ENCODE measurements at regions not wholly inside any gene's neighbourhood (a gene's known extent, or its start where the extent isn't known, plus 50 kb on each side); places are given as distances from the start of the nearest gene placed in this dataset.
"Not testable (repeated sequence)": the region's sequence is repeated elsewhere in the genome, so short reads cannot be mapped to it uniquely, and the experiment has no call there.

GRCh38 chr1:61580417-61580816, 144.5 kb downstream of the TM2D1 start:
- no peak for DNase-seq (ENCODE audit: low spot score)

GRCh38 chr1:61579802-61580201, 145.1 kb downstream of the TM2D1 start:
- DNase-seq (ENCODE audit: low spot score): no peak

DNA sequence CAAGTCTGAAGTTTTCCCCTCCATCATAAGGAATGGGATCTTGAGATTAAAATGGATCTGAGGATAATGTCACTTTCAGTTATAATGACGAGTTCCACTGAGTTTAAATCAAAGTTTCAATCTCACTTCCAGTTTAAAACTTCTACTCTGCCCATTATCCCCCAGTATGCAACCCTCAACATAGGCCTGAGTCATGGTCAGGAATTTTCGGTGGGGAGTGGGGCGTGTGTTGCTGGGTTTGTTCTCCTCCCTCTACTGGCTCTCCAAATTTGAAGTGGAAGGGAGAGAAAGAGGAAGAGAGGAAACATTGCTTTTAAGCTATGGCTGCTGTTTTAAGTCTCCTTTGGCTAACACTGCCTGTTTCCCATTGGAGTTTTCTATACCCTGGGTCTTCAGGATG, 152.9 kb downstream of the TM2D1 start:
- DNase-seq (ENCODE audit: low spot score): no peak

DNA sequence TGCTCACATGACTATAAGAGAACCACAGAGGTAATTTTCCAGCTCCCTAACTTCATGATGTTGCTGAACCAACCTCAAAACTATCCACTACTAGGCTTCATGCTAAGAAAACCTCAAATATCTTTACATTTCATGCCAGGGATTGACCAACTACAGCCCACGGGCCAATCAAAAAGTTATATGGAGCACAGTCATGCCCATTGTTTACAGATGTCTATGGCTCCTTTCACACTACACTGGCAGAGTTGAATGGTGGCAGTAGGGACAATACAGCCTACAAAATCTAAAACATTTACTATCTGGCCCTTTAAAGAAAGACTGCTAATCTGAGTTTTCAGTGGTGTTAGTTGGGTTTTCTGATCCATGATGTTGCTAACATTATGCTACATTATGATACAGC, 154.8 kb downstream of the TM2D1 start:
- DNase-seq (ENCODE audit: low spot score): no peak

- no peak for DNase-seq (ENCODE audit: low spot score)
Observed at GRCh38 chr1:61569303-61569621, 155.7 kb downstream of the TM2D1 start.

DNA sequence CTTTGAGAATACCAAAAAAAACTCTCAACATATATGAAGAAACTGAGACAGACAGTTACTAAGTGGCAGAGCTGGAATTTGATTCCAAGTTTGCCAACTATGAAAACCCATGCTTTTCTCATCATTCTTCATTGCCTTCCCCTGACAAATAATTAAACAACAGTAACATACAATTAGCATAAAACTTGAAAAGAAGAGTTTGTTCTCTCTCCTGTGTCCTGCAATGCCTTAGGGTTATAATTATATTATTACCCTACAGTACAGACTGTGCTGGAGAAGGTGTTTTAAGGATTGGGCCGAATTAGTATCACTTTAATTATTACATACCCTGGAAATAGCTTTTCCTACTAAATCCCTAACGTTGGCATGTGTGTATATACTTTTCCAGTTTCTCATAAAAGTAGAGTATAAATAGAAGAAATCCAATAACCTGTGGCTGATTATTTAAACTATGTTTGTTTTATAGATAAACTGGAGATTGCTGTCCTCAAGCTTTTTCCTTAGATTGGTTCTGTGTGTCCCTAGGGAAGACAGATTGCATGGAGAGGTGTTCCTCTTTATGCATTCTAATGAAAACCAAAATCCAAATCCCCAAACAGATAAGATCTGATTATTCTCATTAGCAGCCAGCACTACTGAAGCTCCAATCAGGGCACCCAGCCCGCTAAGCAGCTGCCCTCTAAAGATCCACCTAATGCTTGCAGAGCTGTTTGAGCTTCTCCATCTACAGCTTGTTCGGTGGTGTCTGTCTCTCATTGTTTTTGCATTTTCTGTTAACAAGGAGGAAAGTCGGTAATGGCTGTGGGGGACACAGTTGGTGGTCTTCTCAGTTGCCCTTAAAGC, 156.3 kb downstream of the TM2D1 start:
- DNase-seq (ENCODE audit: low spot score): no peak

DNA sequence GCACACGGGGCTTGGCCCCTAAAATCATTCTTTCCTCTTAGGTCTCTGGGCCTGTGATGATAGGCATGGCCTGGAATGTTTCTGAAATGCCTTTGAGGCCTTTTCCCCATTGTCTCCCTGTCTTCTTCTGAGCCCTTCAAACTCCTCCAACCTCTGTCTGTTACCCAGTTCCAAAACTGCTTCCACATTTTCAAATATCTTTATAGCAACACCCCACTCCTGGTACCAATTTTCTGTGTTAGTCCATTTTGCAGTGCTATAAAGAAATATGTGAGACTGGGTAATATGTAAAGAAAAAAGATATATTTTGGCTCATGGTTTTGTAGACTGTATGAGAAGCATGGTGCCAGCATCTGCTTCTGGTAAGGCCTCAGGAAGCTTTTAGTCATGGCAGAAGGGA, 158.8 kb downstream of the TM2D1 start:
- no peak for DNase-seq (ENCODE audit: low spot score)

DNA sequence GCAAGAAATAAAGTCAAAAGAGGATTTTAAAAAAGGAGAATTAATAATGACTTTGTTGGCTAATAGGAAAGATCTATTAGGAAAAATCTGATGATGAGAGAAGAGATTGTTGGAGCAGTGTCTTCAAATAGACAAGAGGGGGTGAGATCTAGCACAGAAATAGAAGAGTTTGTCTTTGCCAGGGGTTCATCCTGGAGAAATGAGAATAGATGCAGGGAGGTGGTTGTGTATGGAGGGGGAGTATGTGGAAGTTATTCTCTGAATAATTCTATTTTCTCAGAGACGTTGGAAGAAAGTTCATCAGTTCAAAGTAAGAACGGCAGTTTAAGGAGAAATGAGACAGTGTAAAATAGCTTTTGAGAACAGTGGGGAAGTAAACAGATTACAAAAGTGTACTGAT, 161.3 kb downstream of the TM2D1 start:
- no peak for DNase-seq (ENCODE audit: low spot score)

GRCh38 chr1:61561666-61562065, 163.3 kb downstream of the TM2D1 start:
- DNase-seq (ENCODE audit: low spot score): no peak

DNA sequence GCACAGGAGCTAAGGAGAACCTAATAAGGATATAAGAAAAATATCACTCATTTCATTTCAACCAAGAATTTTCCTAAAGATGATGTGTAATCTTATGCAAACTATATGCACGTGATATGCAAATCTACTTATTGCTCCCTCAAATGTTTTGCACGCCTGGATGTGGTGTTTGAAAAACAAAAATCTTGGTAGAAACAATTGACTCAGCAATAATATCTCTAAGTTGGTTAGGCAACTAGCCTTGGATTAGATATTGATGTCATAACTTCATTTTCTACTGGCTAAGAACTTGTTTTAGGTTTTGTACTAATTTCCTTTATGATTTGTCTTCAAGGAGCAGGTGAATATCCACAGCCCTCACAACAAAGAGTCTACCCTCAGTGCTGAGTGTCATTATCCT, 164.6 kb downstream of the TM2D1 start:
- DNase-seq (ENCODE audit: low spot score): no peak

- no peak for DNase-seq (ENCODE audit: low spot score)
Observed at GRCh38 chr1:61556631-61557030, 168.3 kb downstream of the TM2D1 start.

DNA sequence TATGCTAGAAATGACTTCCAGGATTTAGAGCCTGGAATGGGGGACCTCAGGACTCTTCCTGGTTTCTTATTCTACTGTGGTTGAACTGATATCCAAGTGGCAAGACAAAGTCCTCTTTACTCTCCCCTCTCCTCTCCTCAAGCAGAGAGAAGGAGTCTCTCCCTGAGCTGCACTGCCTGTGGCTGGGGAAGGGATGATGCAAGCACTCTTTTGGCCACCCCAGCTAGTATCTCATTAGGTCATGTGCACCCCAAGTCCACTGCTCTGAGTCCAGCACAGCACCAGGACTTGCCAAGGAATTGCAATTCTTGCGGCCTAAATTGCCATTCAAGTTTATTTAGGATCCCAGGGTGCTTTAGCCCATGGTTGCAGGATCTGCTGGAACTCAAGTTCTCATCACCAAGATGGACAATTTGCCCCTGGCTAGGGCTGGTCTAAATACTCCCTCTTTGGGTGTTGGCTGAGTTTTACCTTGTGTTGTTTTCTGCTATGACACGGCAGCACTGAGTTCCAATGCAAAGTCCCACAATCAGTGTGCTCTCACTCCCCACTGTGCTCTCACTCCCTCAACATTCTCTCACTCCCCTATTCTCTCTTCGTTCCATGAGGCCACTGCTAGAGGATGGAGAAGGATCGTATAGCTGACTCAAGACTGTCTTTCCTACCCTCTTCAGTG, 172.2 kb downstream of the TM2D1 start:
- no peak for DNase-seq (ENCODE audit: low spot score)

DNA sequence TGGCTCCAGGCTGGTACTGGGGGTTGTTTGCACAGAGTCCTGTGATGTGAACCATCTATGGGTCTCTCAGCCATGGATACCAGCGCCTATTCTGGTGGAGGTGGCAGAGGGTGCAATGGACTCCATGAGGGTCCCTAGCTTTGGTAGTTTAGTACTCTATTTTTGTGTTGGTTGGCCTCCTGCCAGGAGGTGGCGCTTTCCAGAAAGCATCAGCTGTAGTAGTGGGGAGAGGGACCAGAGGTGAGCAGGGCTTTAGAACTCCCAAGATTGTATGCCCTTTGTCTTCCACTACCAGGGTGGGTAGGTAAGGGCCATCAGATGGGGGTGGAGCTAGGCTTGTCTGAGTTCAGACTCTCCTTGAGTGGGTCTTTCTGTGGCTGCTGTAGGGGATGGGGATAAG, 177.6 kb downstream of the TM2D1 start:
- not testable (repeated sequence) for DNase-seq (ENCODE audit: low spot score)

- DNase-seq (ENCODE audit: low spot score): not testable (repeated sequence)
Observed at GRCh38 chr1:61544870-61545269, 180.1 kb downstream of the TM2D1 start.

- DNase-seq (ENCODE audit: low spot score): not testable (repeated sequence)
Observed at GRCh38 chr1:61543498-61543897, 181.4 kb downstream of the TM2D1 start.

DNA sequence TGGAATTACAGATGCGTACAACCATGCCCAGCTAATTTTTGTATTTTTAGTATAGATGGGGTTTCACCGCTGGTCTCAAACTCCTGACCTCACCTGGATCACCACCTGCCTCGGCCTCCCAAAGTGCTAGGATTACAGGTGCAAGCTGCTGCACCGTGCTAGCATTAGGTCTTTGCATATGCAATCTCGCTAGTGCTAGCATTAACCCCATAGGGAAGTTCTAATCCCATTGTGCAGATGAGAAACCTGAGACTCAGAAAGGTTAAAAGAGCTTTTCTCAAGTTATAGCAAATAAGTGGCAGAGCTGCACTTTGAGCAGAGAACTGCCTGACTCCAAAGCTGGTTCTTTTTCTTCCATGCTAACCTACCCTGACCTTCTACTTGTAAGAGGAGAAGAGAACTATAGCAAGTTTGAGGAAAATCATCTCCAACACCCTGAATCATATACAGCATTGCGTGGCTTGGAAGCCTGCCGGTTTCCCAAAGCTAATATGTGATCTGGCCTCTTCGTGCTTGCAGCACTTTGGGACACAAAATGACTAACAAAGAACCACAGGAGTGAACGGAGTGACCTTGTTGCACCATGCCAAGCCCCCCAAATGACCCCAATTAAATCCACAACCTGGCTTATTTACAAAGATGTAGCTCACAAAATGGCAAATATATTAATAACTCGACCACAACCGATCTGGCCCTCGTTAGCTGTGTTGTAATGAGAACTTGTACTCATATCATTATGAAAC, 185.1 kb downstream of the TM2D1 start:
- no peak for DNase-seq (ENCODE audit: low spot score)

- DNase-seq (ENCODE audit: low spot score): no peak
Observed at GRCh38 chr1:61538228-61538627, 186.7 kb downstream of the TM2D1 start.

- DNase-seq (ENCODE audit: low spot score): no peak
Observed at GRCh38 chr1:61536174-61537108, 188.5 kb downstream of the TM2D1 start.

GRCh38 chr1:61534847-61535246, 190.1 kb downstream of the TM2D1 start:
- DNase-seq (ENCODE audit: low spot score): no peak

DNA sequence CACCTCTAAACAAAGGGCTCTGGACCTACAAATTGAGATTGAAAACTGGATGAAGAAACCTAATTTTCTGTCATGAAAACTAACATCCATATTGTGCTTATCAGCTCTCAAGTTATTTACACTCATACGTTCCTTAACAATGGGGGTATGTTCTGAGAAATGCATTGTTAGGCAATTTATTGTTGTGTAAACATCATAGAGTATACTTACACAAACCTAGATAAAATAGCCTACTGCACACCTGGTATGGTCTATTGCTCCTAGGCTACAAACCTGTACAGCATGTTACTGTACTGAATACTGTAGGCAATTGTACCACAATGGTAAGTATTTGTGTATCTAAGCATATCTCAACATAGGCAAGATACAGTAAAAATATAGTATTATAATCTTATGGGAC, 191.4 kb downstream of the TM2D1 start:
- no peak for DNase-seq (ENCODE audit: low spot score)

DNA sequence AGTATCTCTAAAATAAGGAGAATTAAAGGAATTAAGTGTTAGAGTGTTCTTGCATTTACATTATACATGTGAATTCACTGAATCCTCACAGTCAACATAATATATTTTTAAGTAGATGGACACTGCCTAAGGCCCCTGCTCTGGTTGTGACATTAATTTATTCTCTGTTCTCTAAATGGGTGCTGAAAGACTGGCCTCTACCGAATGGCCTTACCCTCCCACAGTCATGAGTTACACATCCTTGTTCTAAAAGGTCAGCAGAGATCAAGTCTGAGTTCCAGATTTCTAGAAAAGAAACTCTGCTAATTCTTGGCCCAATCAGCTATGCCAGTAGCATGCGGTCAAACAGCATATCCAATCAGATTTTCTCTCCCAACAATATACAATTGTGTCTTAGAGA, 193.2 kb downstream of the TM2D1 start:
- no peak for DNase-seq (ENCODE audit: low spot score)

Measured in CD4-positive, alpha-beta T cell treated with Interleukin-6 at 100 ng/mL for 8 hours (primary cell).